HFF-Myc (cell line): ENCODE measurements at regions not wholly inside any gene's neighbourhood (a gene's known extent, or its start where the extent isn't known, plus 50 kb on each side); places are given as distances from the start of the nearest gene placed in this dataset.

Experiments used
- DNase-seq: peaks from one replicate; pipeline ENCODE4 v3.0.0-alpha.2; 2011; ENCODE audit warnings: low read depth; ENCODE audit errors: extremely low read depth
- H3K4me3 ChIP-seq: replicated peaks from 2 replicates; pipeline ENCODE4 v1.5.1; 2011; ENCODE audit warnings: low read depth, mild to moderate bottlenecking, control low read depth, low read length
- CTCF ChIP-seq: IDR thresholded peaks from 2 replicates; pipeline ENCODE4 v1.5.1; 2012; ENCODE audit warnings: mild to moderate bottlenecking, low read depth, low read length, control low read depth; ENCODE audit errors: missing control alignments

- TF ChIP-seq CTCF = no peak
- no peak for DNase-seq
- H3K4me3 ChIP-seq = no peak overlapping the region
Measured at GRCh38 chr6:8229915-8230756, 127.8 kb upstream of the EEF1E1 start.

- no peak overlapping the region for H3K4me3 ChIP-seq
- DNase-seq = no peak
- TF ChIP-seq CTCF = no peak
Measured at GRCh38 chr6:8225113-8225512, 122.8 kb upstream of the EEF1E1 start.

- no peak overlapping the region for H3K4me3 ChIP-seq
- TF ChIP-seq CTCF = no peak
- no peak for DNase-seq
Measured at GRCh38 chr6:8223678-8224077, 121.3 kb upstream of the EEF1E1 start.

GRCh38 chr6:8219352-8219943 lies 117.1 kb upstream of the EEF1E1 start:
- TF ChIP-seq CTCF = peak; percentile 67
- no peak overlapping the region for H3K4me3 ChIP-seq
- DNase-seq = peak; percentile 27

GRCh38 chr6:8218861-8219260 lies 116.5 kb upstream of the EEF1E1 start:
- no peak for DNase-seq
- no peak overlapping the region for H3K4me3 ChIP-seq
- TF ChIP-seq CTCF = no peak

- no peak for DNase-seq
- H3K4me3 ChIP-seq = no peak overlapping the region
- TF ChIP-seq CTCF = no peak
Measured at GRCh38 chr6:8215631-8216030, 113.3 kb upstream of the EEF1E1 start.
